B cell (primary cell): ENCODE measurements at regions not wholly inside any gene's neighbourhood (a gene's known extent, or its start where the extent isn't known, plus 50 kb on each side); places are given as distances from the start of the nearest gene placed in this dataset.

ENCODE experiments used
- ATAC-seq: fragments of 200-7000 bp; cut with Tn5 transposase; one replicate; pipeline ENCODE4 v1.10.0; 2021; ENCODE audit warnings: low read depth, mild to moderate bottlenecking, moderate number of reproducible peaks, moderate library complexity
- CTCF ChIA-PET: fragments of 350-600 bp; sonication (Branson Sonifier 250); formaldehyde crosslinking; loops from one replicate; lab custom pipeline; 2021; ENCODE audit warnings: antibody characterized with exemption, inconsistent platforms; lab: Charles Lee
- POLR2A ChIA-PET: fragments of 350-600 bp; sonication (Branson Sonifier 250); formaldehyde crosslinking; loops from one replicate; lab custom pipeline; 2021; ENCODE audit warnings: antibody characterized with exemption; lab: Charles Lee
- DNase-seq: peaks from one replicate; pipeline ENCODE4 v3.0.0; 2013
- H2AFZ ChIP-seq: 2 replicates; pipeline ENCODE4 v1.6.1; 2012; ENCODE audit warnings: mild to moderate bottlenecking, low read depth, low read length; ENCODE audit not compliant: insufficient read depth, poor library complexity, severe bottlenecking
- H3K27ac ChIP-seq, 2 donors: 1 replicate in 1 of 2; 2 replicates in 1 of 2; pipeline ENCODE4 v1.5.1; 2012 to 2013; ENCODE audit warnings: low read length in 2 of 2, mild to moderate bottlenecking in 2 of 2, moderate library complexity in 1 of 2
- H3K27me3 ChIP-seq, 4 experiments: fragments of 200-600 bp in 1 of 4; sonication (generic) in 1 of 4; replicated peaks in 1 of 4; 1 replicate in 2 of 4; 2 replicates in 2 of 4; pipeline versions ENCODE4 v1.6.1 to v1.7.0; 2013 to 2016; ENCODE audit warnings: low read length in 3 of 4, mild to moderate bottlenecking in 2 of 4, mixed read lengths in 1 of 4, moderate library complexity in 1 of 4; ENCODE audit not compliant: insufficient read depth in 4 of 4, control insufficient read depth in 3 of 4; ENCODE audit errors: control extremely low read depth in 1 of 4
- H3K36me3 ChIP-seq, 2 experiments: replicated peaks in 1 of 2; 1 replicate in 1 of 2; 2 replicates in 1 of 2; pipeline versions ENCODE4 v1.6.1 to v1.7.1; 2013; ENCODE audit warnings: low read length in 1 of 2; ENCODE audit not compliant: insufficient read depth in 2 of 2, control insufficient read depth in 1 of 2; ENCODE audit errors: control extremely low read depth in 1 of 2, extremely low read depth in 1 of 2
- H3K4me1 ChIP-seq, 2 donors: fragments of 200-600 bp in 1 of 2; sonication (generic) in 1 of 2; 1 replicate in 1 of 2; 2 replicates in 1 of 2; pipeline versions ENCODE4 v1.5.1 to v1.6.1; 2013 to 2017; ENCODE audit warnings: low read length in 2 of 2; ENCODE audit not compliant: control insufficient read depth in 2 of 2, insufficient read depth in 2 of 2
- H3K4me2 ChIP-seq: replicated peaks from 2 replicates; pipeline ENCODE3; 2012; ENCODE audit warnings: mild to moderate bottlenecking, low read depth, low read length; ENCODE audit not compliant: poor library complexity, severe bottlenecking
- H3K4me3 ChIP-seq, 5 experiments: fragments of 200-600 bp in 1 of 5; sonication (generic) in 1 of 5; 1 replicate in 3 of 5; 2 replicates in 2 of 5; pipeline versions ENCODE4 v1.5.1 to v1.7.0; 2011 to 2016; ENCODE audit warnings: low read length in 4 of 5, mild to moderate bottlenecking in 4 of 5, low read depth in 2 of 5, control low read depth in 1 of 5, moderate library complexity in 1 of 5; ENCODE audit not compliant: insufficient read depth in 1 of 5; ENCODE audit errors: control extremely low read depth in 1 of 5, extremely low read depth in 1 of 5
- H3K79me2 ChIP-seq: fragments of 200-600 bp; sonication (generic); one replicate; pipeline ENCODE4 v1.6.0; 2016; ENCODE audit warnings: low read length; ENCODE audit not compliant: control insufficient read depth, insufficient read depth
- H3K9ac ChIP-seq: fragments of 200-600 bp; sonication (generic); 2 replicates; pipeline ENCODE4 v1.6.1; 2017; ENCODE audit warnings: mild to moderate bottlenecking, low read length, moderate library complexity
- H3K9me3 ChIP-seq, 3 donors: one replicate each; pipeline versions ENCODE4 v1.6.1 to v1.7.1; 2013; ENCODE audit warnings: low read length in 2 of 3; ENCODE audit not compliant: control insufficient read depth in 2 of 3, insufficient read depth in 1 of 3; ENCODE audit errors: control extremely low read depth in 1 of 3
- H4K20me1 ChIP-seq: 2 replicates; pipeline ENCODE4 v1.6.0; 2012; ENCODE audit warnings: mild to moderate bottlenecking, low read length; ENCODE audit not compliant: insufficient read depth, control insufficient read depth, poor library complexity, severe bottlenecking
- H3K27ac Mint-ChIP-seq: one replicate; pipeline ENCODE4 v1.8.0; 2021; ENCODE audit warnings: mixed read lengths
- H3K27me3 Mint-ChIP-seq: one replicate; pipeline ENCODE4 v1.8.0; 2021; ENCODE audit warnings: mixed read lengths
- H3K4me1 Mint-ChIP-seq: one replicate; pipeline ENCODE4 v1.8.0; 2021; ENCODE audit warnings: mixed read lengths
- H3K4me3 Mint-ChIP-seq: one replicate; pipeline ENCODE4 v1.8.0; 2021; ENCODE audit warnings: mixed read lengths
- H3K9me3 Mint-ChIP-seq: one replicate; pipeline ENCODE4 v1.8.0; 2022; ENCODE audit warnings: mixed read lengths; ENCODE audit not compliant: insufficient read depth
- EZH2 ChIP-seq: IDR thresholded peaks from 2 replicates; pipeline ENCODE4 v1.6.1; 2012; ENCODE audit warnings: borderline replicate concordance, low read depth, mild to moderate bottlenecking, moderate library complexity, low read length; ENCODE audit not compliant: insufficient read depth, poor library complexity, severe bottlenecking
- WGBS: methylation state at CpG from one replicate; pipeline ENCODE4 v1.1.5; 2013; ENCODE audit warnings: missing lambda C conversion rate; ENCODE audit not compliant: insufficient coverage; 5-methylcytosine and 5-hydroxymethylcytosine counted together
- intact Hi-C: fragments of 100-400 bp; cut with micrococcal nuclease; formaldehyde crosslinking; loops from one replicate; pipeline ENCODE4 v1.10.0; 2022
- TF ChIP-seq, protein P1 (sequence below): fragments of 200-600 bp; IDR thresholded peaks from one replicate; pipeline ENCODE4 v1.8.0; 2022; ENCODE audit warnings: antibody characterized with exemption, mild to moderate bottlenecking

GRCh38 chr10:6778992-6779701 is 199.1 kb upstream of the PRKCQ start:
- ChIA-PET POLR2A (no interaction called here), CTCF (no interaction called here)
- no peak overlapping the region for H3K4me3 ChIP-seq
- H3K4me3 Mint-ChIP-seq, result no peak overlapping the region
- peaks cover 31% of the 10 kb centered on the region for H3K27me3 Mint-ChIP-seq
- intact Hi-C loops, result no loop called here
- H3K79me2 ChIP-seq, result no peaks in the 10 kb centered on the region
- H3K36me3 ChIP-seq, result no peaks in the 10 kb centered on the region
- H3K9me3 Mint-ChIP-seq, result peaks cover 2% of the 10 kb centered on the region
- peaks cover 18 to 22% of the 10 kb centered on the region in 2 donors for H3K4me1 ChIP-seq
- H3K9me3 ChIP-seq, result no peaks in the 10 kb centered on the region
- H3K4me1 Mint-ChIP-seq, result peaks cover 25% of the 10 kb centered on the region
- H3K4me2 ChIP-seq, result no peak overlapping the region
- WGBS, result 68% methylated on average over 2 of the region's 4 CpGs
- no peak overlapping the region for H3K9ac ChIP-seq
- ATAC-seq, result no peak
- H4K20me1 ChIP-seq, result no peaks in the 10 kb centered on the region
- H3K27me3 ChIP-seq, result peaks cover 0 to 7% (median 3%) of the 10 kb centered on the region in 4 experiments
- H3K27ac ChIP-seq, result no peak overlapping the region
- TF ChIP-seq, protein P1, sequence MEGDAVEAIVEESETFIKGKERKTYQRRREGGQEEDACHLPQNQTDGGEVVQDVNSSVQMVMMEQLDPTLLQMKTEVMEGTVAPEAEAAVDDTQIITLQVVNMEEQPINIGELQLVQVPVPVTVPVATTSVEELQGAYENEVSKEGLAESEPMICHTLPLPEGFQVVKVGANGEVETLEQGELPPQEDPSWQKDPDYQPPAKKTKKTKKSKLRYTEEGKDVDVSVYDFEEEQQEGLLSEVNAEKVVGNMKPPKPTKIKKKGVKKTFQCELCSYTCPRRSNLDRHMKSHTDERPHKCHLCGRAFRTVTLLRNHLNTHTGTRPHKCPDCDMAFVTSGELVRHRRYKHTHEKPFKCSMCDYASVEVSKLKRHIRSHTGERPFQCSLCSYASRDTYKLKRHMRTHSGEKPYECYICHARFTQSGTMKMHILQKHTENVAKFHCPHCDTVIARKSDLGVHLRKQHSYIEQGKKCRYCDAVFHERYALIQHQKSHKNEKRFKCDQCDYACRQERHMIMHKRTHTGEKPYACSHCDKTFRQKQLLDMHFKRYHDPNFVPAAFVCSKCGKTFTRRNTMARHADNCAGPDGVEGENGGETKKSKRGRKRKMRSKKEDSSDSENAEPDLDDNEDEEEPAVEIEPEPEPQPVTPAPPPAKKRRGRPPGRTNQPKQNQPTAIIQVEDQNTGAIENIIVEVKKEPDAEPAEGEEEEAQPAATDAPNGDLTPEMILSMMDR, result no peak
- TF ChIP-seq EZH2, result no peak
- H3K27ac Mint-ChIP-seq, result no peak overlapping the region
- H2AFZ ChIP-seq, result no peak overlapping the region
- no peak for DNase-seq

DNA sequence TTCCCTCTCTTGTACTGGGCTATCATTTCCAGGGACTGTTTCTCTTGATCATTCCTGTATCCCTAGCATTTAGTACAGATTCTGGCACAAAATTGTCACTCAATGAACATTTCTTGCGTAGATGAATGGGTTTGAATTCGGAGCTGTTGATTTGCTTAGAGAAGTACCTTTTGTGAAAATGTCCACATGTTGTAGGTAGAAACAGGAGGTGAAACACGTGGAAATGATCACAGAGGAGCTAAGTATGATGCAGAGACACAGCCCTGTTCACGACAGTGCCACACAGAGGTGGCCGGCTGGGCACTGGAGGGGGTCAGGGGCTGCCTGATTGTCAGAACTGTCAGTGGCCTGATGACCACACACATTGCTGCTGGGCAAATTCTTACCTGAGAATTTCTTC is 196.1 kb upstream of the PRKCQ start:
- H3K9ac ChIP-seq, result no peak overlapping the region
- no peak overlapping the region for H3K4me3 Mint-ChIP-seq
- POLR2A ChIA-PET, result no interaction called here
- no peaks in the 10 kb centered on the region for H3K9me3 Mint-ChIP-seq
- H3K4me1 Mint-ChIP-seq, result peaks cover 12% of the 10 kb centered on the region
- intact Hi-C loops, result no loop called here
- no peak overlapping the region for H3K4me2 ChIP-seq
- H3K27ac ChIP-seq, result no peak overlapping the region
- peaks cover 8 to 11% of the 10 kb centered on the region in 2 donors for H3K4me1 ChIP-seq
- no peak for ATAC-seq
- H2AFZ ChIP-seq, result no peak overlapping the region
- WGBS, result 84% methylated on average over 5 of the region's 5 CpGs
- no peaks in the 10 kb centered on the region for H4K20me1 ChIP-seq
- peaks cover 0 to 7% (median 3%) of the 10 kb centered on the region in 4 experiments for H3K27me3 ChIP-seq
- H3K4me3 ChIP-seq, result no peak overlapping the region
- CTCF ChIA-PET, result no interaction called here
- no peak for TF ChIP-seq EZH2
- H3K27ac Mint-ChIP-seq, result no peak overlapping the region
- DNase-seq, result no peak
- H3K79me2 ChIP-seq, result no peaks in the 10 kb centered on the region
- H3K9me3 ChIP-seq, result peaks cover 0 to 10% (median 0%) of the 10 kb centered on the region in 3 donors
- H3K27me3 Mint-ChIP-seq, result peaks cover 34% of the 10 kb centered on the region
- no peaks in the 10 kb centered on the region for H3K36me3 ChIP-seq
